ENCODE measurements at regions not wholly inside any gene's neighbourhood (a gene's known extent, or its start where the extent isn't known, plus 50 kb on each side); places are given as distances from the start of the nearest gene placed in this dataset.

- TF ChIP-seq, protein P1, sequence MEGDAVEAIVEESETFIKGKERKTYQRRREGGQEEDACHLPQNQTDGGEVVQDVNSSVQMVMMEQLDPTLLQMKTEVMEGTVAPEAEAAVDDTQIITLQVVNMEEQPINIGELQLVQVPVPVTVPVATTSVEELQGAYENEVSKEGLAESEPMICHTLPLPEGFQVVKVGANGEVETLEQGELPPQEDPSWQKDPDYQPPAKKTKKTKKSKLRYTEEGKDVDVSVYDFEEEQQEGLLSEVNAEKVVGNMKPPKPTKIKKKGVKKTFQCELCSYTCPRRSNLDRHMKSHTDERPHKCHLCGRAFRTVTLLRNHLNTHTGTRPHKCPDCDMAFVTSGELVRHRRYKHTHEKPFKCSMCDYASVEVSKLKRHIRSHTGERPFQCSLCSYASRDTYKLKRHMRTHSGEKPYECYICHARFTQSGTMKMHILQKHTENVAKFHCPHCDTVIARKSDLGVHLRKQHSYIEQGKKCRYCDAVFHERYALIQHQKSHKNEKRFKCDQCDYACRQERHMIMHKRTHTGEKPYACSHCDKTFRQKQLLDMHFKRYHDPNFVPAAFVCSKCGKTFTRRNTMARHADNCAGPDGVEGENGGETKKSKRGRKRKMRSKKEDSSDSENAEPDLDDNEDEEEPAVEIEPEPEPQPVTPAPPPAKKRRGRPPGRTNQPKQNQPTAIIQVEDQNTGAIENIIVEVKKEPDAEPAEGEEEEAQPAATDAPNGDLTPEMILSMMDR (IDR thresholded peaks at IDR 0.05) = no peak
- peak; percentile 55 to 66 for TF ChIP-seq EP300 (IDR thresholded peaks at IDR 0.05)
Measured at GRCh38 chr2:237254369-237254861, 159.5 kb downstream of the COL6A3 start.
